Astrocyte (in vitro differentiated cells and primary cell): ENCODE measurements at regions not wholly inside any gene's neighbourhood (a gene's known extent, or its start where the extent isn't known, plus 50 kb on each side); places are given as distances from the start of the nearest gene placed in this dataset.

Experiments
- DNase-seq: peaks from one replicate; pipeline ENCODE4 v3.0.0-alpha.2; 2010; ENCODE audit warnings: low read depth
- FAIRE-seq: peaks from 2 replicates; lab custom pipeline; 2011; peaks lifted over from hg19 to GRCh38; lab: Jason Lieb, UNC
- H2AFZ ChIP-seq: 2 replicates; pipeline ENCODE4 v1.6.0; 2012; ENCODE audit warnings: low read depth, low read length, inconsistent platforms
- H3K27ac ChIP-seq: 2 replicates; pipeline ENCODE4 v1.5.1; 2011; ENCODE audit warnings: low read depth, low read length, inconsistent platforms
- H3K27me3 ChIP-seq: 2 replicates; pipeline ENCODE4 v1.6.0; 2011; ENCODE audit warnings: low read length, inconsistent platforms; ENCODE audit not compliant: insufficient read depth
- H3K36me3 ChIP-seq: 2 replicates; pipeline ENCODE4 v1.5.1; 2011; ENCODE audit warnings: low read length, inconsistent platforms; ENCODE audit not compliant: insufficient read depth
- H3K4me1 ChIP-seq: 2 replicates; pipeline ENCODE4 v1.5.1; 2011; ENCODE audit warnings: low read length, inconsistent platforms; ENCODE audit not compliant: insufficient read depth
- H3K4me2 ChIP-seq: 2 replicates; pipeline ENCODE4 v1.6.0; 2012; ENCODE audit warnings: low read length, inconsistent platforms
- H3K4me3 ChIP-seq: 2 replicates; pipeline ENCODE4 v1.5.1; 2011; ENCODE audit warnings: low read depth, mild to moderate bottlenecking, low read length, inconsistent platforms; ENCODE audit not compliant: insufficient read depth
- H3K79me2 ChIP-seq: 2 replicates; pipeline ENCODE4 v1.6.0; 2012; ENCODE audit warnings: mild to moderate bottlenecking, low read length, inconsistent platforms; ENCODE audit not compliant: insufficient read depth
- H3K9ac ChIP-seq: 2 replicates; pipeline ENCODE4 v1.6.0; 2012; ENCODE audit warnings: mild to moderate bottlenecking, low read length, inconsistent platforms
- H3K9me3 ChIP-seq: 2 replicates; pipeline ENCODE4 v1.5.1; 2012; ENCODE audit warnings: low read depth, mild to moderate bottlenecking, low read length, inconsistent platforms; ENCODE audit not compliant: insufficient read depth
- H4K20me1 ChIP-seq: 2 replicates; pipeline ENCODE4 v1.6.0; 2012; ENCODE audit warnings: low read length, inconsistent platforms; ENCODE audit not compliant: insufficient read depth
- H3K27ac Mint-ChIP-seq: one replicate; pipeline ENCODE4 v1.8.0; 2021; ENCODE audit warnings: mild to moderate bottlenecking, mixed read lengths; ENCODE audit not compliant: unreplicated experiment
- H3K27me3 Mint-ChIP-seq: one replicate; pipeline ENCODE4 v1.8.0; 2021; ENCODE audit warnings: low read depth, mixed read lengths; ENCODE audit not compliant: unreplicated experiment
- H3K36me3 Mint-ChIP-seq: one replicate; pipeline ENCODE4 v1.8.0; 2021; ENCODE audit warnings: low read depth, mixed read lengths; ENCODE audit not compliant: unreplicated experiment
- H3K4me1 Mint-ChIP-seq: one replicate; pipeline ENCODE4 v1.8.0; 2021; ENCODE audit warnings: low read depth, mixed read lengths; ENCODE audit not compliant: unreplicated experiment
- H3K4me3 Mint-ChIP-seq: one replicate; pipeline ENCODE4 v1.8.0; 2021; ENCODE audit warnings: mild to moderate bottlenecking, moderate library complexity, mixed read lengths; ENCODE audit not compliant: unreplicated experiment
- H3K9me3 Mint-ChIP-seq: one replicate; pipeline ENCODE4 v1.8.0; 2021; ENCODE audit warnings: mild to moderate bottlenecking, mixed read lengths; ENCODE audit not compliant: unreplicated experiment
- CTCF ChIP-seq: IDR thresholded peaks from 2 replicates; pipeline ENCODE4 v1.5.1; 2011; ENCODE audit warnings: low read depth, mild to moderate bottlenecking, inconsistent platforms, low read length, moderate library complexity; ENCODE audit not compliant: insufficient read depth
- EZH2 ChIP-seq: IDR thresholded peaks from 2 replicates; pipeline ENCODE4 v1.6.1; 2012; ENCODE audit warnings: mild to moderate bottlenecking, low read length, inconsistent platforms; ENCODE audit not compliant: insufficient read depth

GRCh38 chrX:150005027-150005426, 66.7 kb upstream of the EOLA2 start:
- Histone ChIP-seq H3K9ac (no peak overlapping the region), H3K4me1 (no peaks in the 10 kb centered on the region), H3K79me2 (no peaks in the 10 kb centered on the region), H3K36me3 (no peaks in the 10 kb centered on the region), H3K27me3 (no peaks in the 10 kb centered on the region), H3K27ac (no peak overlapping the region), H2AFZ (no peak overlapping the region), H3K4me3 (no peak overlapping the region), H4K20me1 (no peaks in the 10 kb centered on the region), H3K4me2 (no peak overlapping the region), H3K9me3 (no peaks in the 10 kb centered on the region)
- FAIRE-seq, result peak; percentile 85
- Mint-ChIP-seq H3K27ac (no peak overlapping the region), H3K4me1 (peaks cover 9% of the 10 kb centered on the region), H3K4me3 (no peak overlapping the region), H3K27me3 (no peaks in the 10 kb centered on the region), H3K36me3 (no peaks in the 10 kb centered on the region), H3K9me3 (peaks cover 2% of the 10 kb centered on the region)
- no peak for TF ChIP-seq EZH2
- DNase-seq, result no peak

- peak; percentile 71 for FAIRE-seq
- Mint-ChIP-seq H3K27ac (peak overlapping the region; percentile 41), H3K4me3 (no peak overlapping the region), H3K9me3 (peaks cover 2% of the 10 kb centered on the region), H3K36me3 (no peaks in the 10 kb centered on the region), H3K4me1 (peaks cover 9% of the 10 kb centered on the region), H3K27me3 (no peaks in the 10 kb centered on the region)
- DNase-seq, result no peak
- Histone ChIP-seq H2AFZ (no peak overlapping the region), H3K4me2 (no peak overlapping the region), H3K4me3 (no peak overlapping the region), H3K4me1 (no peaks in the 10 kb centered on the region), H3K27me3 (no peaks in the 10 kb centered on the region), H3K36me3 (no peaks in the 10 kb centered on the region), H3K79me2 (no peaks in the 10 kb centered on the region), H3K27ac (no peak overlapping the region), H4K20me1 (no peaks in the 10 kb centered on the region), H3K9ac (no peak overlapping the region), H3K9me3 (no peaks in the 10 kb centered on the region)
- no peak for TF ChIP-seq EZH2
- no peak for TF ChIP-seq CTCF
Measured at GRCh38 chrX:150007356-150007755, 69.1 kb upstream of the EOLA2 start.

GRCh38 chrX:150012647-150013381, 74.5 kb upstream of the EOLA2 start:
- Mint-ChIP-seq H3K9me3 (no peaks in the 10 kb centered on the region), H3K4me3 (no peak overlapping the region), H3K36me3 (no peaks in the 10 kb centered on the region), H3K27ac (peak overlapping the region; percentile 69), H3K27me3 (peaks cover 2% of the 10 kb centered on the region), H3K4me1 (peaks cover 5% of the 10 kb centered on the region)
- no peak overlapping the region for H3K4me3 ChIP-seq
- DNase-seq (peak; percentile 12), FAIRE-seq (peak; percentile 97)
- H3K9ac ChIP-seq, result no peak overlapping the region
- H3K79me2 ChIP-seq, result no peaks in the 10 kb centered on the region
- no peaks in the 10 kb centered on the region for H3K4me1 ChIP-seq
- H3K27me3 ChIP-seq, result no peaks in the 10 kb centered on the region
- H3K27ac ChIP-seq, result no peak overlapping the region
- no peaks in the 10 kb centered on the region for H3K9me3 ChIP-seq
- no peak for TF ChIP-seq CTCF
- no peak for TF ChIP-seq EZH2
- H3K4me2 ChIP-seq, result no peak overlapping the region
- no peak overlapping the region for H2AFZ ChIP-seq
- no peaks in the 10 kb centered on the region for H4K20me1 ChIP-seq
- H3K36me3 ChIP-seq, result no peaks in the 10 kb centered on the region
